HG02571 (cell line): ENCODE measurements at regions not wholly inside any gene's neighbourhood (a gene's known extent, or its start where the extent isn't known, plus 50 kb on each side); places are given as distances from the start of the nearest gene placed in this dataset.
"Not testable (repeated sequence)": the region's sequence is repeated elsewhere in the genome, so short reads cannot be mapped to it uniquely, and the experiment has no call there.

ENCODE experiments used
- ATAC-seq: cut with Tn5 transposase; IDR thresholded peaks from one replicate; pipeline ENCODE4 v1.9.1; 2021; ENCODE audit warnings: mild to moderate bottlenecking, moderate library complexity; ENCODE audit not compliant: unreplicated experiment

- no peak for ATAC-seq
Observed at GRCh38 chr7:9029681-9030530, 596.5 kb downstream of the NXPH1 start.

DNA sequence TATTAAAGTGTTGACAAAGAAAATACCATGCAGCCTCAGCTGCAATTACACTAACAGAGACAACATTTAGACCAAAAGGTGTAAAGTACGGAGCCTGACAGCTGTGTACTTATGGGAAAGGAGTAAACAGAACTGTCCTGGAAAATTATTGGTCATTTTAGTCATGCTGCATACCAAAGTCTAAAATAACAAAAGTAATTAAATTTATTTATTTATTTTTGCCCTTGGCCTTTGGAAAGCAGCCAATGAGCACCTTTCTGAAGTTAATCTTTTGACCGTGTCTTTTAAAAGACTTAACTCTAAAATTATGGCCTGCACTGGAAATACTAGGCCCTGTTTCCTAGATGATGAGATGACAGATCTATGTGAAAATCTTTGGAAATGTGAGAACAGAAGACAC, 597.6 kb downstream of the NXPH1 start:
- ATAC-seq: no peak

GRCh38 chr7:9031386-9031785, 598.0 kb downstream of the NXPH1 start:
- no peak for ATAC-seq

GRCh38 chr7:9036080-9036479, 602.7 kb downstream of the NXPH1 start:
- no peak for ATAC-seq

- ATAC-seq: no peak
Observed at GRCh38 chr7:9071160-9071762, 637.9 kb downstream of the NXPH1 start.

DNA sequence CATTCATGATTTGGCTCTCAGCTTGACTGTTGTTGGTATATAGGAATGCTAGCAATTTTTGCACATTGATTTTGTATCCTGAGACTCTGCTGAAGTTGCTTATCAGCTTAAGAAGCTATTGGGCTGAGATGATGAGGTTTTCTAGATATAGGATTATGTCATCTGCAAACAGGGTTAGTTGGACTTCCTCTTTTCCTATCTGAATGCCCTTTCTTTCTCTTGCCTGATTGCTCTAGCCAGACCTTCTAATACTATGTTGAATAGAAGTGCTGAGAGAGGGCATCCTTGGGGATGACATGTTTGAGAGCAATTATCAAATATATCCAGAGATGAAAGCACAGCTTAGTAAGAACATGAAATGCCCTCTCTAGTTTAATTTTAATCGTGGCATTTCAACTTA, 642.4 kb downstream of the NXPH1 start:
- ATAC-seq: not testable (repeated sequence)

- ATAC-seq: no peak
Observed at GRCh38 chr7:9082203-9082602, 648.8 kb downstream of the NXPH1 start.

GRCh38 chr7:9083837-9084236, 650.4 kb downstream of the NXPH1 start:
- no peak for ATAC-seq

GRCh38 chr7:9091282-9091681, 657.9 kb downstream of the NXPH1 start:
- no peak for ATAC-seq

DNA sequence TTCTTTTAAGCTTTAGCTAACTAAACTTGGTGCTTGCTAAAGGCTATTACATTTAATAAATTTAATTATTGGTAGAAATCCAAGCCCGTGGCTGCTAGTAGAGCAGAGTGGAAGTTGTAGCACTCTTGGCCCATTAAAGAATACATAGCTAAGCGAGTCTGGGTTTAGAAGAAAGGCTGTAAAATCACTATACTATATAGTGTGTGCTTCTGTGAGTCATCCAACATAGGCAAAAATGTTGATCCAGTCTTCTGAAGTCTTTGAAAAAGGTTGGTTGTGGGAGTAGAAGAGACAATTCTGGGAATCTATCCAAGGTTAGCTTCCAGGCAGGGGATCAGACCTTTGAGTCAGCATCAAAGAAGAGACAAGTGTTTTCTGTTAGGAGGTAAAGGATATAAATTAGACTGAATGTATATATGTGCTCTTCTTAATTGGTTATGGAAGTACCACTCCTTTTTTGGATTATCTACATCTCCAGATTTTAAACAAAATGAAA, 664.2 kb downstream of the NXPH1 start:
- no peak for ATAC-seq

- no peak for ATAC-seq
Observed at GRCh38 chr7:9100289-9100688, 666.9 kb downstream of the NXPH1 start.

DNA sequence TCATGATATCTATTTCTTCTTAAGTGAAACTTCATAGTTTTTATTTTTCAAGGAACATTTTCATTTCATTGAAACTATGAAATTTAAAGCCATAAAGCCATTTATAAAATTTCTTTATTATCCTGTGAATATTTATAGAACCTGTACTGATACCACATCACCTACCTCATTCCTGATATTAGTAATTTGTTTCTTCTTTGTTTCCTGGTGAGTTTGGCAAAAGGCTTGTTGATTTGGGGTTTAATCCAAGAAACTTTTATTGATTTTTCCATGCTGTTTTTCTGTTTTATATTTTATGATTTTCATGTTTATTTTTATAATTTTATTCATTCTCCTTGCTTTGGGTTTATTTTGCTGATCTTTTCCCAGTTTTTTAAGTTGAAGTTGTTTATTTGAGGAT, 669.4 kb downstream of the NXPH1 start:
- no peak for ATAC-seq

- no peak for ATAC-seq
Observed at GRCh38 chr7:9106747-9107146, 673.3 kb downstream of the NXPH1 start.

GRCh38 chr7:9120331-9120730, 686.9 kb downstream of the NXPH1 start:
- ATAC-seq: no peak

GRCh38 chr7:9124320-9124719, 690.9 kb downstream of the NXPH1 start:
- no peak for ATAC-seq

DNA sequence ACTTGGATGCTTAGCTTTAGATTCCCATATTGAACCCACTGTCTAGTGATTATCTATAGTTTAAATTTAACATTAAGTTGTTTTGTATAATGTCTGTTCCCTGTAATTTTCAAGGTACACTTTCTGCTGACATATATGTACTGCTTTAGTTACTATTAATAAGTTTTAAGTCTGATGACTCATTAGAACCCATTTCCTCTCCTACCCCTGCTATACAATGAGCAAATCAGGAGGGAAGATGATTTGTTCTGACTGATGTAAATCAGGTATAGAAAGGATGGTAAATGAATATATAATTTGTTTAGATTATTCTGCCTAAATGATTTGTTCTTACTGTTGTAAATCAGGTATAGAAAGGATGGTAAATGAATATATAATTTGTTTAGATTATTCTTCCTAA, 691.8 kb downstream of the NXPH1 start:
- no peak for ATAC-seq

DNA sequence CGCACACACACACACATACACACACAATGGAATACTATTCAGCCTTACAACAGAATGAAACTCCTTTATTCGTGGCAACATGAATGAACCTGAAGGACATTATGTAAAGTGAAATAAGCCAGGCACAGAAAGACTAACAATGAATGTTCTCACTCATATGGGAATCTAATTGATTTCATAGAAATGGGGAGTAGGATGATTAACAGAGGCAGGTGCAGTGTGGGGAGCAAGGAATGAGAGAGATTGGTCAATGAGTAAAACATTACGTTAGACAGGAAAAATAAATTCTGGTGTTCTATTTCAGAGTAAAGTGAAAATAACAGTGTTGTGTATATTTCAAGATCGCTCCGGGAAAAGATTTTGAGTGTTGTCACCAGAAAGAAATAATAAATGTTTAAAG, 694.5 kb downstream of the NXPH1 start:
- no peak for ATAC-seq

GRCh38 chr7:9148687-9149086, 715.3 kb downstream of the NXPH1 start:
- no peak for ATAC-seq

DNA sequence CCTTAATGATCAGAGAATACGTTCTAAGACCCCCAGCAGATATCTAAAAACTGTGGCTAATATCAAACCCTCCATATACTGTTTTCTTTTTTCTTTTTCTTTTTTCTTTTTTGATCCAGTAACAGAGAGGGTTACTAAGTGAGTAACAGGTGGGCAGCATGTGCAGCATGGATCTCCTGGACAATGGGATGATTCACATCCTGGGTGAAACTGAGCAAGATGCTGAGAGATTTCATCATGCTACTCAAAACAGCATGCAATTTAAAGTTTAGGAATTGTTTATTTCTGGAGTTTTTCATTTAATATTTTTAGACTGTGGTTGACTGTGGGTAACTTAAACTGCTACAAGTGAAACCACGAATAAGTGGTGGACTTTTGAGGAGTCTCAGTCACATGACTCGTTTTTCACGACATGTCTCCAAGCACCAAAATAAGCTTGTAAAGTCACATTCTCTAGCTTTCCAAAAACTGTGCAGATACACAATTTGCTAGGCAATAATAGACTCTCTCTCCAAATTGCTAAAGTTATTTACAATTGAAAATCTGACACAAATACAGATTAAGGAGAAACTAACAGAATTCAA, 716.2 kb downstream of the NXPH1 start:
- ATAC-seq: no peak

DNA sequence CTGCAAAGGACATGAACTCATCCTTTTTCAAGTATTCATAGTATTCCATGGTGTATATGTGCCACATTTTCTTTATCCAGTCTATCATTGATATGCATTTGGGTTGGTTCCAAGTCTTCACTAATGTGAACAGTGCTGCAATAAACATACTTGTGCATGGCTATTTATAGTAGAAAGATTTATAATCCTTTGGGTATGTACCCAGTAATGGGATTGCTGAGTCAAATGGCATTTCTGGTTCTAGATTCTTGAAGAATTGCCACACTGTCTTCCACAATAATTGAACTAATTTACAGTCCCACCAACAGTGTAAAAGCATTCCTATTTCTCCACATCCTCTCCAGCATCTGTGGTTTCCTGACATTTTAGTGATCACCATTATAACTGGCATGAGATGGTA, 730.3 kb downstream of the NXPH1 start:
- ATAC-seq: not testable (repeated sequence)

DNA sequence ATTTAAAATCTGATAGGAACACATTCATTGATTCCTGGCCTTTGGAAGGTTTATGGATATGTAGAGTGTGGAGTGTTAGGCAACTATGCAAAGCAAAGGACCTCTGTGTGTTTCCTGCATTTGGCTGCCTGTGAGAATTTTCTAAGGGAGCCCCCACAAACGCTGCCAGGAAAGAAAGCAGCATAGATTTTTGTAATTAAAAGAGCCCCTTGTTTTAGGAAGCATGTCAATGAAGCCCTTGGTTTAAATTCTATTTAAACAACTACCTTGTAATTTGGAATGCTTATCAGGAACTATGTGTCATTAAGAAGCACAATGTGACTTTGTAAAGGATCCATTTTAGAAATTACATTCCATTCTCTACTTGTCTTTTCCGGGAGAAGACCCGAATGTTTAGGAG, 742.5 kb downstream of the NXPH1 start:
- no peak for ATAC-seq

DNA sequence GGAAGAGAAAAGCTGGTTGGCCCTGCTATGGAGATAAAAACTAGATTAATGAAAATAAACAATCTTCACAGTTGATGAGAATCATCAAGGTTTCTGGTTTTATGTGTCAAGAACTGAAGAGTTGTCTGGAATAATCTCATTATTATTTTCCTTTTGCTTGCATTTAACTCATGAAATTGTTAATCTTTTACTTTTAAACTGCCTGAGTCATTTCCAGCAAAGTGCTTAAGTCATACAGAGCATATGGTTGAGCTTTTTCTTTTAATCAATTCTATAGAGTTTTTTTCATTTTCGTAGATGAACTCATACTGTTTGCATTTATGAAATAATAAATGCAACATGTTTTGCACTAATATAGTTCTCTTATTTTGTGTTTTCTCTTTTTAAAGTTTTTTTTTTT, 747.9 kb downstream of the NXPH1 start:
- ATAC-seq: no peak
